ENCODE measurements at regions not wholly inside any gene's neighbourhood (a gene's known extent, or its start where the extent isn't known, plus 50 kb on each side); places are given as distances from the start of the nearest gene placed in this dataset.

DNA sequence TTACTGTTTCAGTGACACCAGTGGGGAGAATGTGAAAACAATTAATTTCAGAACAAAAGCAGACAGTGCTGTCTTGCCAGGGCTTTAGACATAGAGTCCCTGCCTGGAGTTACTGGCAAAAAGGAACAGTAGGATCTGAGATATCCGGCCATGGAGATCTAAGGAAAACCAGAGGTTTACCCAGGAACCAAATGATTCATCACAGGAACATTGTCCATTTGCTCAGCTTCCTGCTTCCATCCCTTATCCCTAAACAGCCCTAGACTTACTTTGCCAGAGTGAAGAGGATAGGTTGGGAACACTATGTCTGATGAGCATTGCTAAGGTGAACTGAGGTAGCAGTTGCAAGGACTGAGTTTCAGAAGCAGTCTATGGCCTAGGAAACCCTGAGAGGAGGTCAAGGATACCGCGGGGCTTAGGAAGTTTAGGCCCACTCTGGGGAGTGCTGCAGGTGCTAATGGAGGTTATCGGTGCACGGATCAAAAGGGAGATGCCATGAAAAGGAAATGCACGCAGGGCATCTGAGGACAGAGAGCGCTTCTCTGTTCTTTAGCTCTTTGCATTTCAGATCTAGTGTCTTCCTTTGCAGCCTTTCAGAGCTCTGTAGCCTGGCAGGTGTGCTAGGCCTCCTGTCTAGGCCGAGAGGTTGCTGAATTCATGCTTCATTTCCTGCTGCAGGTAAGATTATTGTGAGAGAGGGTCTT lies 223.9 kb downstream of the CDCA7 start:
- Histone ChIP-seq H2AK5ac (ENCODE audit: low read depth, low read length) (no peak overlapping the region), H3K79me2 (ENCODE audit: control insufficient read depth in 1 of 2, insufficient read depth in 2 of 2, low read length in 2 of 2) (no peaks in the 10 kb centered on the region), H4K91ac (replicated peaks; ENCODE audit: insufficient read length, low read length) (no peak overlapping the region), H3K4ac (replicated peaks; ENCODE audit: insufficient read length, low read depth, low read length) (no peak overlapping the region), H2BK20ac (ENCODE audit: low read length) (no peak overlapping the region), H2AFZ (ENCODE audit: low read length) (no peak overlapping the region), H3K23ac (ENCODE audit: insufficient read length) (no peak overlapping the region), H3K27me3 (replicated peaks in 1 of 4; ENCODE audit: control insufficient read depth in 3 of 4, extremely low read depth in 1 of 4, insufficient read depth in 3 of 4, low read length in 3 of 4) (no peaks in the 10 kb centered on the region), H3K56ac (replicated peaks; ENCODE audit: insufficient read length, low read depth, low read length) (no peak overlapping the region), H2BK12ac (ENCODE audit: low read depth, low read length) (no peak overlapping the region), H3K9me3 (ENCODE audit: insufficient read depth in 2 of 2, low read depth in 1 of 2, low read length in 1 of 2) (no peaks in the 10 kb centered on the region; a peak in 1 of 4 replicates), H3K4me1 (replicated peaks in 1 of 4; ENCODE audit: control insufficient read depth in 3 of 4, insufficient read depth in 4 of 4, low read length in 3 of 4) (0 out of 7 replicates have a peak, but pooled peaks cover 0 to 4% (median 0%) of the 10 kb centered on the region in 4 experiments), H3K14ac (ENCODE audit: insufficient read length) (no peak overlapping the region), H4K5ac (ENCODE audit: insufficient read length, low read depth, low read length) (no peak overlapping the region), H2BK15ac (ENCODE audit: low read length) (no peak overlapping the region), H3K27ac (ENCODE audit: low read depth, low read length) (no peak overlapping the region), H3K79me1 (ENCODE audit: low read depth, low read length) (no peaks in the 10 kb centered on the region; the same call in 1 of the 2 replicates), H4K8ac (ENCODE audit: extremely low read depth, insufficient read depth, low read length) (no peak overlapping the region), H2BK5ac (ENCODE audit: low read depth, low read length) (no peak overlapping the region), H3K36me3 (ENCODE audit: control insufficient read depth in 2 of 4, insufficient read depth in 4 of 4, low read length in 3 of 4) (no peaks in the 10 kb centered on the region), H4K20me1 (replicated peaks in 1 of 2; ENCODE audit: control insufficient read depth in 1 of 2, insufficient read depth in 2 of 2, low read length in 2 of 2) (no peaks in the 10 kb centered on the region), H3K23me2 (ENCODE audit: low read depth, low read length) (no peaks in the 10 kb centered on the region), H3K18ac (ENCODE audit: extremely low read depth, low read length) (no peak overlapping the region), H2BK120ac (replicated peaks; ENCODE audit: low read depth, low read length) (no peak overlapping the region), H3K9ac (replicated peaks in 1 of 4; ENCODE audit: extremely low read depth in 1 of 4, low read depth in 3 of 4, low read length in 3 of 4) (no peak overlapping the region), H3K4me3 (ENCODE audit: extremely low read depth in 1 of 4, insufficient read depth in 2 of 4, low read depth in 3 of 4, low read length in 4 of 4) (no peak overlapping the region), H3K4me2 (ENCODE audit: insufficient read depth in 1 of 2, low read depth in 2 of 2, low read length in 2 of 2) (no peak overlapping the region)
- FAIRE-seq (no peak), DNase-seq (ENCODE audit: low read depth in 1 of 2, low spot score in 2 of 2) (no peak)
- ChIA-PET POLR2A (ENCODE audit: partially characterized antibody) (no interaction called here), CTCF (ENCODE audit: partially characterized antibody) (interaction anchor here (0.7 to 1.5 kb wide), 2 partner anchors 176 to 313 kb away, joined by 3 read pairs; no protein-coding TSS in a partner anchor)
- 84% methylated on average over 8 of the region's 8 CpGs; no CpG with 5 or more reads in 1 of the 2 experiments for WGBS, 2 experiments (ENCODE audit: extremely low coverage in 1 of 2, insufficient coverage in 1 of 2, insufficient read length in 1 of 2, insufficient replicate concordance in 2 of 2, low coverage in 1 of 2, low lambda C conversion rate in 2 of 2, missing lambda C conversion rate in 1 of 2)
